Mammary epithelial cell (primary cell): ENCODE measurements at regions not wholly inside any gene's neighbourhood (a gene's known extent, or its start where the extent isn't known, plus 50 kb on each side); places are given as distances from the start of the nearest gene placed in this dataset.

Experiments used
- EZH2 ChIP-seq: IDR thresholded peaks from 2 replicates; pipeline ENCODE4 v1.6.1; 2012; ENCODE audit warnings: low read length, inconsistent platforms, borderline replicate concordance
- TF ChIP-seq, protein P1 (sequence below), 2 donors: IDR thresholded peaks in 1 of 2; conservative IDR thresholded peaks in 1 of 2; 2 replicates each; pipeline ENCODE4 v1.5.1; 2011 to 2012; ENCODE audit warnings: inconsistent platforms in 2 of 2, low read length in 2 of 2, mild to moderate bottlenecking in 2 of 2, control low read depth in 1 of 2, low read depth in 1 of 2; ENCODE audit not compliant: insufficient read depth in 1 of 2; ENCODE audit errors: extremely low read depth in 1 of 2

DNA sequence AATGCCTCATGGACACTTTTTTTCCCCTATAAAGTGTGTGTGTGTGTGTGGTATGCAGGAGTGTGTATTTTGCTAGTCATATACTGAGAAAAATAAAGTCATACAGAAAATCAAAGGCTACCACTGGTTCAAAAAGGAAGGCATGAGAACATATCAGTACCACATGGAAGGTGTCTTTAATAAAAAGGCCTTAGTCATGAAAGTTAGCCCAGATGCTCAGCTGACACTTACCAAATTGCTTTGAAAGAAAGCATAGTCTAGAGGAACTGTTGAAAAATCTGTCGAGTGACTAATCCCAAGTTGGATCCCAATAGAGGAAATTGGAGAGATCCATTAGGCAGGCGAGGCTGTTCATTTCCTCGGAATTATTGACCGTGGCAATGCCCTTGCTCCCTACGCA lies 432.9 kb upstream of the CFAP20DC start:
- TF ChIP-seq, protein P1, sequence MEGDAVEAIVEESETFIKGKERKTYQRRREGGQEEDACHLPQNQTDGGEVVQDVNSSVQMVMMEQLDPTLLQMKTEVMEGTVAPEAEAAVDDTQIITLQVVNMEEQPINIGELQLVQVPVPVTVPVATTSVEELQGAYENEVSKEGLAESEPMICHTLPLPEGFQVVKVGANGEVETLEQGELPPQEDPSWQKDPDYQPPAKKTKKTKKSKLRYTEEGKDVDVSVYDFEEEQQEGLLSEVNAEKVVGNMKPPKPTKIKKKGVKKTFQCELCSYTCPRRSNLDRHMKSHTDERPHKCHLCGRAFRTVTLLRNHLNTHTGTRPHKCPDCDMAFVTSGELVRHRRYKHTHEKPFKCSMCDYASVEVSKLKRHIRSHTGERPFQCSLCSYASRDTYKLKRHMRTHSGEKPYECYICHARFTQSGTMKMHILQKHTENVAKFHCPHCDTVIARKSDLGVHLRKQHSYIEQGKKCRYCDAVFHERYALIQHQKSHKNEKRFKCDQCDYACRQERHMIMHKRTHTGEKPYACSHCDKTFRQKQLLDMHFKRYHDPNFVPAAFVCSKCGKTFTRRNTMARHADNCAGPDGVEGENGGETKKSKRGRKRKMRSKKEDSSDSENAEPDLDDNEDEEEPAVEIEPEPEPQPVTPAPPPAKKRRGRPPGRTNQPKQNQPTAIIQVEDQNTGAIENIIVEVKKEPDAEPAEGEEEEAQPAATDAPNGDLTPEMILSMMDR (conservative IDR thresholded peaks at IDR 0.05 in 1 of 2, IDR thresholded peaks at IDR 0.05 in 1 of 2; ENCODE audit: extremely low read depth in 1 of 2, insufficient read depth in 1 of 2, low read depth in 1 of 2, low read length in 2 of 2), result no peak
- TF ChIP-seq EZH2, result no peak
